Natural killer cell (primary cell): ENCODE measurements at regions not wholly inside any gene's neighbourhood (a gene's known extent, or its start where the extent isn't known, plus 50 kb on each side); places are given as distances from the start of the nearest gene placed in this dataset.
"Not testable (repeated sequence)": the region's sequence is repeated elsewhere in the genome, so short reads cannot be mapped to it uniquely, and the experiment has no call there.

ENCODE experiments used
- ATAC-seq, 3 donors: fragments of 150-1000 bp in 2 of 3; fragments of 200-7000 bp in 1 of 3; cut with Tn5 transposase; 1 replicate in 1 of 3; 2 replicates in 2 of 3; pipeline ENCODE4 v1.10.0; 2021; ENCODE audit warnings: mild to moderate bottlenecking in 2 of 3, moderate library complexity in 2 of 3
- DNase-seq, 2 donors: peaks; one replicate each; pipeline versions ENCODE4 v3.0.0 to v3.0.0-alpha.2; 2013 to 2021; ENCODE audit warnings: mixed read lengths in 1 of 2
- H3K27ac ChIP-seq: one replicate; pipeline ENCODE4 v1.5.1; 2013; ENCODE audit warnings: mild to moderate bottlenecking, low read length
- H3K27me3 ChIP-seq: one replicate; pipeline ENCODE4 v1.6.1; 2013; ENCODE audit warnings: low read length; ENCODE audit not compliant: control insufficient read depth, insufficient read depth
- H3K36me3 ChIP-seq: one replicate; pipeline ENCODE4 v1.6.1; 2013; ENCODE audit warnings: low read length; ENCODE audit not compliant: control insufficient read depth, insufficient read depth
- H3K4me1 ChIP-seq: one replicate; pipeline ENCODE4 v1.6.1; 2013; ENCODE audit warnings: low read length; ENCODE audit not compliant: control insufficient read depth, insufficient read depth
- H3K4me3 ChIP-seq: one replicate; pipeline ENCODE4 v1.5.1; 2013; ENCODE audit warnings: low read length
- H3K9me3 ChIP-seq: one replicate; pipeline ENCODE4 v1.6.1; 2013; ENCODE audit warnings: low read length; ENCODE audit not compliant: control insufficient read depth, insufficient read depth
- H3K27ac Mint-ChIP-seq, 2 donors: one replicate each; pipeline ENCODE4 v1.8.0; 2022; ENCODE audit warnings: mild to moderate bottlenecking in 2 of 2, mixed read lengths in 2 of 2, moderate library complexity in 1 of 2
- H3K27me3 Mint-ChIP-seq, 2 donors: one replicate each; pipeline ENCODE4 v1.8.0; 2022; ENCODE audit warnings: low read depth in 2 of 2, mixed read lengths in 2 of 2
- H3K36me3 Mint-ChIP-seq: one replicate; pipeline ENCODE4 v1.8.0; 2022; ENCODE audit warnings: mixed read lengths
- H3K4me1 Mint-ChIP-seq, 2 donors: one replicate each; pipeline ENCODE4 v1.8.0; 2022; ENCODE audit warnings: mixed read lengths in 2 of 2
- H3K4me3 Mint-ChIP-seq: one replicate; pipeline ENCODE4 v1.8.0; 2022; ENCODE audit warnings: mild to moderate bottlenecking, moderate library complexity, mixed read lengths
- H3K9me3 Mint-ChIP-seq, 2 donors: one replicate each; pipeline ENCODE4 v1.8.0; 2022; ENCODE audit warnings: mixed read lengths in 2 of 2
- WGBS: methylation state at CpG from one replicate; pipeline ENCODE4 v1.1.7; 2013; ENCODE audit warnings: missing lambda C conversion rate; ENCODE audit not compliant: insufficient coverage; 5-methylcytosine and 5-hydroxymethylcytosine counted together
- intact Hi-C: fragments of 100-400 bp; cut with micrococcal nuclease; formaldehyde crosslinking; loops from one replicate; pipeline ENCODE4 v1.14.2; 2022
- TF ChIP-seq, protein P1 (sequence below): fragments of 200-600 bp; IDR thresholded peaks from one replicate; pipeline ENCODE4 v1.8.0; 2022; ENCODE audit warnings: antibody characterized with exemption

DNA sequence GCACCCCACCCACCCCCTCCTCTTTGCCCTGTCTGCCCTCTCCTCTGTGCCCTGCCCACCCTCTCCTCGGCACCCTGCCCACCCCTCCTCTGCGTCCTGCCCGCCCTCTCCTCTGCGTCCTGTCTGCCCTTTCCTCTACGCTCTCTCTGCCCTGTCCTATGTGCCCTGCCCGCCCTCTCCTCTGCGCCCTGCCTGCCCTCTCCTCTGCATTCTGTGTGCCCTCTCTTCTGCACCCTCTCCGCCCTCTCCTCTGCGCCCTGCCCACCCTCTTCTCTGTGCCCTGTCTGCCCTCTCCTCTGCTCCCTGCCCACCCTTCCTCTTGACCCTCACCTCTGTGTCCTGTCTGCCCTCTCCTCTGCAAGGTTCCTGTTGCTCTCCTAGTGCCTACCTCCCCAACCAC, 233.6 kb downstream of the SMAD2 start:
- peaks cover 23 to 27% of the 10 kb centered on the region in 2 donors for H3K27me3 Mint-ChIP-seq
- WGBS = 81% methylated on average over 9 of the region's 9 CpGs
- H3K27ac ChIP-seq = no peak overlapping the region
- H3K4me1 ChIP-seq = no peaks in the 10 kb centered on the region
- intact Hi-C loops = no loop called here
- ATAC-seq = no peak
- H3K4me3 Mint-ChIP-seq = no peak overlapping the region
- H3K27ac Mint-ChIP-seq = no peak overlapping the region
- H3K36me3 ChIP-seq = no peaks in the 10 kb centered on the region
- TF ChIP-seq, protein P1, sequence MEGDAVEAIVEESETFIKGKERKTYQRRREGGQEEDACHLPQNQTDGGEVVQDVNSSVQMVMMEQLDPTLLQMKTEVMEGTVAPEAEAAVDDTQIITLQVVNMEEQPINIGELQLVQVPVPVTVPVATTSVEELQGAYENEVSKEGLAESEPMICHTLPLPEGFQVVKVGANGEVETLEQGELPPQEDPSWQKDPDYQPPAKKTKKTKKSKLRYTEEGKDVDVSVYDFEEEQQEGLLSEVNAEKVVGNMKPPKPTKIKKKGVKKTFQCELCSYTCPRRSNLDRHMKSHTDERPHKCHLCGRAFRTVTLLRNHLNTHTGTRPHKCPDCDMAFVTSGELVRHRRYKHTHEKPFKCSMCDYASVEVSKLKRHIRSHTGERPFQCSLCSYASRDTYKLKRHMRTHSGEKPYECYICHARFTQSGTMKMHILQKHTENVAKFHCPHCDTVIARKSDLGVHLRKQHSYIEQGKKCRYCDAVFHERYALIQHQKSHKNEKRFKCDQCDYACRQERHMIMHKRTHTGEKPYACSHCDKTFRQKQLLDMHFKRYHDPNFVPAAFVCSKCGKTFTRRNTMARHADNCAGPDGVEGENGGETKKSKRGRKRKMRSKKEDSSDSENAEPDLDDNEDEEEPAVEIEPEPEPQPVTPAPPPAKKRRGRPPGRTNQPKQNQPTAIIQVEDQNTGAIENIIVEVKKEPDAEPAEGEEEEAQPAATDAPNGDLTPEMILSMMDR = no peak
- no peaks in the 10 kb centered on the region for H3K27me3 ChIP-seq
- H3K36me3 Mint-ChIP-seq = no peaks in the 10 kb centered on the region
- H3K4me3 ChIP-seq = no peak overlapping the region
- no peak for DNase-seq
- no peaks in the 10 kb centered on the region for H3K9me3 Mint-ChIP-seq
- no peaks in the 10 kb centered on the region for H3K9me3 ChIP-seq
- H3K4me1 Mint-ChIP-seq = no peaks in the 10 kb centered on the region

DNA sequence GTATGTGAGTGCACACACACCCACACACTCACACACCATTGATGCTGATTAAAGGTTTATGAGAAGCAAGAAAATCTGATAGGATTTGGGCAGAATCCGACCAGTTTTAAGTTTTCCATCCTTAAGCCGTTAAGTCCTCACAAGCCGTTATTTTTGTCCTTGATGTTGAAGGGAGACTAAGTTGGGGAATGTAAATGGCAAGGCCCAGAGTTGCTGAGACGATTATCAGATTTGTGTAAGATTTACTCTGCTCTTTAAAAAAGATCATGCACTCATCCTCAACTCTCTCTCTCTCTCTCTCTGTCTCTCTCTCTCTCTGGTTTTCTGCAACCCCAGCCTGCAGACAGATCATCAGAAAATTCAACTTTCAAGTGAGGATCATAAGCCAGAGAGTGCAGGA, 238.8 kb downstream of the SMAD2 start:
- Mint-ChIP-seq H3K27me3 (peaks cover 15 to 25% of the 10 kb centered on the region in 2 donors), H3K27ac (no peak overlapping the region), H3K4me3 (no peak overlapping the region), H3K4me1 (no peaks in the 10 kb centered on the region), H3K9me3 (no peaks in the 10 kb centered on the region), H3K36me3 (no peaks in the 10 kb centered on the region)
- H3K27me3 ChIP-seq = no peaks in the 10 kb centered on the region
- no peaks in the 10 kb centered on the region for H3K4me1 ChIP-seq
- no peak for ATAC-seq
- intact Hi-C loops = no loop called here
- H3K27ac ChIP-seq = no peak overlapping the region
- TF ChIP-seq, protein P1 = no peak
- H3K9me3 ChIP-seq = no peaks in the 10 kb centered on the region
- H3K36me3 ChIP-seq = no peaks in the 10 kb centered on the region
- DNase-seq = no peak
- H3K4me3 ChIP-seq = no peak overlapping the region
- WGBS = 86% methylated on average over 4 of the region's 4 CpGs

DNA sequence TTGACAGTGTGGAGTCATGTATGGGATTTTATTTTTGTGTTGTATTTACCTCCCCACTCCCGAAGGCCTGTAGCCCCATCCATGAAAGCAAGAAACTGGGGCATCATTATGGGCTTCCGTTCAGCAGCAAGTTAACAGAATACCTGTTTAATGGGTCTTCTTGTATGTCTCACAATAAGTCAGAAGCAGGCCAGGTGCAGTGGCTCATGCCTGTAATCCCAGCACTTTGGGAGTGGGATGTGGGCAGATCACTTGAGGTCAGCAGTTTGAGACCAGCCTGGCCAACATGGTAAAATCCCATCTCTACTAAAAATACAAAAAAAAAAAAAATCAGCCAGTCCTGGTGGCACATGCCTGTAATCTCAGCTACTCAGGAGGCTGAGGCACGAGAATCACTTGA, 239.7 kb downstream of the SMAD2 start:
- DNase-seq, ATAC-seq, H3K9me3 Mint-ChIP-seq, H3K36me3 ChIP-seq, H3K9me3 ChIP-seq, H3K27ac ChIP-seq, H3K27ac Mint-ChIP-seq, H3K36me3 Mint-ChIP-seq, H3K4me1 ChIP-seq, H3K27me3 ChIP-seq, intact Hi-C loops, H3K4me3 ChIP-seq, H3K4me3 Mint-ChIP-seq, H3K4me1 Mint-ChIP-seq: not testable (repeated sequence)
- 84% methylated on average over 3 of the region's 3 CpGs for WGBS
- peaks cover 10 to 25% of the 10 kb centered on the region in 2 donors for H3K27me3 Mint-ChIP-seq

DNA sequence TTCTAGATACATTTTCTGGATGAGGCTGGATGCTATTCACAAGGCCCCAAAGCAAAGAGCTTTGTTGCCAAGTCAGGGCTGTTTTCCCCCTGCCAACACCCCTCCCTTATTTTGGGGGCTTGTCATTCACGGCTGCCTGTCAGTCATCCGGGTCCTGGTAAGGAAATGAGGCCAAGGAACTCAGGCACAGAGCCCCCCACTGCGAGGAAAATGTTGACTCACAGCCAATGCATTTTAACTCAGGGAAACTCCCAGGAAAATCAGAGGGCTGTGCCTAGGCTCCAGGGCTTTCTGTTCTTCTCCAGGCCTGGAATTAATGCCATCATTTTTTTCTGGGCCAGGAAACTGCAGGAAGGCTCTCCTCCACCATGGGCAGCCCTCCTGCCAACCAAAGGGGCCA, 241.1 kb downstream of the SMAD2 start:
- H3K36me3 ChIP-seq = no peaks in the 10 kb centered on the region
- H3K9me3 ChIP-seq = no peaks in the 10 kb centered on the region
- TF ChIP-seq, protein P1 = no peak
- no peak overlapping the region for H3K4me3 ChIP-seq
- no peak for ATAC-seq
- DNase-seq = no peak
- no peak overlapping the region for H3K4me3 Mint-ChIP-seq
- H3K4me1 Mint-ChIP-seq = no peaks in the 10 kb centered on the region
- no peaks in the 10 kb centered on the region for H3K27me3 ChIP-seq
- H3K9me3 Mint-ChIP-seq = no peaks in the 10 kb centered on the region
- WGBS = 38% methylated on average over 3 of the region's 3 CpGs
- no peaks in the 10 kb centered on the region for H3K4me1 ChIP-seq
- peaks cover 10 to 25% of the 10 kb centered on the region in 2 donors for H3K27me3 Mint-ChIP-seq
- intact Hi-C loops = no loop called here
- no peak overlapping the region for H3K27ac ChIP-seq
- H3K36me3 Mint-ChIP-seq = no peaks in the 10 kb centered on the region
- no peak overlapping the region for H3K27ac Mint-ChIP-seq
